ENCODE measurements at regions not wholly inside any gene's neighbourhood (a gene's known extent, or its start where the extent isn't known, plus 50 kb on each side); places are given as distances from the start of the nearest gene placed in this dataset.

DNA sequence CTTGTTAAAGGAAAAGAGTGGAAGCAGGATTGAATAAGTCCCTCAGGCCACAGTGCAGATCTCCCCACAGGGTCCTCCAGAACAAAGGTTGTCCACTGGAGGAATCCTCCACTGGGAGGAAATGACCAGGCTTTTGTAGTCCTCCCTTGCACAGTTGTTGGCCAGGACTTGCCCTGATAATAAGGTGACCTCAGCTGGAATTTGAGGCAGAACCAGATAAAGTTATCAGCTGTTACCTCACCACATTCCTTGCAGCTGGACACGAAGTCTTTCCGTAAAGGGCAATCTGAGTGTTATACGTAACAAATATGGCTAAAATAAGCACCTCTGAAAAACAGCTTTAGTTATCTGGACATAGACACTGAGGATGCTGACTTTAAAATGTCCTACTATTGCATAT is 83.5 kb upstream of the NAALADL2 start:
- no peak for FAIRE-seq
- no peak for DNase-seq (ENCODE audit: low spot score)

DNA sequence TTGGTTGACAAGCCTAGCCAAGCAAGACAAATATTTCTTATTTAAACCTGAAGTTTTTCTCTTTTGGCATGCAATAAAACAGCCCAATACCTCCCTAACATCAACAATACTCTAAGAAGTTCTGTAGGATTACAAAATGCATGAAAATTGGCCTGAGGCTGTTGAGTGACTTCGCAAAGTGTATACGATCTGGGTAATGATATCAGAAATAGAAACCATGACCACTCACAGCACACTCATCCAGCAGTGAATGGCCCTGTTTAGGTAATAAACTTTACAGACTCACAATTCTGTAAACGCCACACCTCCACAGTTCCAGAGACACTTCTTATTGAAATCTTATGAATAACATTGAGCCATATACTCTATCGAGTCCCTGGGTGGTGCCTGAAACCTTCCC is 83.0 kb upstream of the NAALADL2 start:
- no peak for FAIRE-seq
- no peak for DNase-seq (ENCODE audit: low spot score)

- no peak for FAIRE-seq
These were observed 82.5 kb upstream of the NAALADL2 start for GRCh38 chr3:174776636-174777035.

DNA sequence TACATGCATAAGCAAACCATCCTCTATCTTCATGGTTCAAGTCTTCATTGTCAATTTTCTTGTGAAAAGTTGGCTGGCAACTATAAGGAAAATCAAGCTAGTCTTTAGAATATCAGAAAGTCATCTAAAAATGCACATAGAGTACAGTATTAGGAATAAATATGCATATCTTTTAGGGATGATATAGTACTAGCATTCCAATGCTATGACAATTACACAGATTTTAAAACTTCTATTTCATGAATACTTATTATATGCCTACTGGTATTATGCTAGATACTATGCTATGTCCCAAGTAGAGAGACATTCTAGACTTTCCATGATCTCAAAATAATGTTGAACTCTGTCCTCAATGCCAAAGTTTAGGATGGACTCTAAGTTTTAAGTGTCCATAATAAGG is 81.3 kb upstream of the NAALADL2 start:
- DNase-seq (ENCODE audit: low spot score) (no peak), FAIRE-seq (no peak)

More at GRCh38 chr3:174776636-174777035, 82.5 kb upstream of the NAALADL2 start:
- no peak for DNase-seq (ENCODE audit: low spot score)

GRCh38 chr3:174783502-174783901 is 75.6 kb upstream of the NAALADL2 start:
- DNase-seq (ENCODE audit: low spot score) (no peak), FAIRE-seq (no peak)

- FAIRE-seq, result no peak
- no peak for DNase-seq (ENCODE audit: low spot score)
These were observed 74.8 kb upstream of the NAALADL2 start for GRCh38 chr3:174784206-174784934.

DNA sequence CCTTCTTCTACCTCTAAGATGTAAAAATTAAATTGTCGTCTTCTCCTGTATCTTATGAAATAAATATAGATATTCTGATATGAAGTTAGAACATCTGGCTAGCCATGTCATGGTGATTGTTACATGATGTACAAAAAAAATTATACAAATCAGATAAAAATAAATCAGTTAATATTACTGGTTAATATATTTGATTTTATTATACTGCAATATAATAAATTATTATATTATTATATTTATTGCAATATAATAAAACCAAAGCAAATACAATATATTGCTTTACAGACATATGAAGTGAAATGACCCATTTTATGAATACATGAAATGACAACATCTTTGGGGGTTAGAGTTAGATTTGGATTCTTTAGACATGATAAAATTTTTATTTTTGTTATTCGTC is 72.3 kb upstream of the NAALADL2 start:
- FAIRE-seq (no peak), DNase-seq (ENCODE audit: low spot score) (no peak)

- no peak for DNase-seq (ENCODE audit: low spot score)
- FAIRE-seq, result no peak
These were observed 68.0 kb upstream of the NAALADL2 start for GRCh38 chr3:174791161-174791560.

- DNase-seq (ENCODE audit: low spot score), result no peak
- FAIRE-seq, result no peak
These were observed 66.3 kb upstream of the NAALADL2 start for GRCh38 chr3:174792864-174793263.

Measured in urothelium cell line (cell line).